OCI-LY1 (cell line): ENCODE measurements at regions not wholly inside any gene's neighbourhood (a gene's known extent, or its start where the extent isn't known, plus 50 kb on each side); places are given as distances from the start of the nearest gene placed in this dataset.

Source experiments
- H2AFZ ChIP-seq: fragments of 200-600 bp; sonication (generic), shearing (Covaris generic); 2 replicates; pipeline ENCODE4 v1.6.0; 2014; ENCODE audit warnings: antibody characterized with exemption, mild to moderate bottlenecking, low read length
- H3F3A ChIP-seq: fragments of 200-600 bp; sonication (generic), shearing (Covaris generic); 2 replicates; pipeline ENCODE4 v1.6.0; 2014; ENCODE audit warnings: mild to moderate bottlenecking, antibody characterized with exemption, low read length, moderate library complexity; ENCODE audit not compliant: insufficient read depth
- H3K27ac ChIP-seq: fragments of 200-600 bp; sonication (generic); 2 replicates; pipeline ENCODE4 v1.5.1; 2014; ENCODE audit warnings: low read length, mixed run types, mild to moderate bottlenecking, low read depth; ENCODE audit not compliant: poor library complexity, severe bottlenecking
- H3K27me3 ChIP-seq: fragments of 200-600 bp; sonication (generic); 2 replicates; pipeline ENCODE4 v1.6.0; 2014; ENCODE audit warnings: antibody characterized with exemption, mild to moderate bottlenecking, low read length, moderate library complexity; ENCODE audit not compliant: insufficient read depth
- H3K36me3 ChIP-seq: fragments of 200-600 bp; sonication (generic); 2 replicates; pipeline ENCODE4 v1.6.1; 2014; ENCODE audit warnings: mild to moderate bottlenecking, antibody characterized with exemption, low read length, moderate library complexity, mixed read lengths; ENCODE audit not compliant: insufficient read depth
- H3K4me1 ChIP-seq: fragments of 200-600 bp; sonication (generic); 2 replicates; pipeline ENCODE4 v1.5.1; 2014; ENCODE audit warnings: mild to moderate bottlenecking, low read length, moderate library complexity; ENCODE audit not compliant: insufficient read depth, severe bottlenecking
- H3K4me2 ChIP-seq: fragments of 200-600 bp; sonication (generic), shearing (Covaris generic); 2 replicates; pipeline ENCODE4 v1.6.1; 2014; ENCODE audit warnings: low read length
- H3K4me3 ChIP-seq: fragments of 200-600 bp; sonication (generic); 2 replicates; pipeline ENCODE4 v1.5.1; 2014; ENCODE audit warnings: low read length, low read depth, mild to moderate bottlenecking, mixed read lengths; ENCODE audit not compliant: poor library complexity, severe bottlenecking
- H3K79me2 ChIP-seq: fragments of 200-600 bp; shearing (Covaris generic); 2 replicates; pipeline ENCODE4 v1.6.1; 2016; ENCODE audit warnings: mixed run types, low read length, mixed read lengths; ENCODE audit not compliant: insufficient read depth
- H3K9ac ChIP-seq: fragments of 200-600 bp; sonication (generic), shearing (Covaris generic); 2 replicates; pipeline ENCODE4 v1.6.1; 2014; ENCODE audit warnings: mild to moderate bottlenecking, low read length, mixed read lengths
- H3K9me2 ChIP-seq: fragments of 200-600 bp; sonication (generic), shearing (Covaris generic); 2 replicates; pipeline ENCODE4 v1.6.1; 2014; ENCODE audit warnings: low read depth, mild to moderate bottlenecking, low read length, mixed read lengths
- H3K9me3 ChIP-seq: fragments of 200-600 bp; shearing (Covaris generic); 2 replicates; pipeline ENCODE4 v1.6.1; 2014; ENCODE audit warnings: low read length, mixed read lengths
- H4K20me1 ChIP-seq: fragments of 200-600 bp; sonication (generic), shearing (Covaris generic); 2 replicates; pipeline ENCODE4 v1.6.0; 2016; ENCODE audit warnings: mild to moderate bottlenecking, low read length; ENCODE audit not compliant: insufficient read depth
- EZH2 ChIP-seq: fragments of 200-600 bp; sonication (generic), shearing (Covaris generic); IDR thresholded peaks from 2 replicates; pipeline ENCODE4 v1.8.0; 2017; ENCODE audit warnings: borderline replicate concordance, mixed run types, mild to moderate bottlenecking, antibody characterized with exemption, low read length, moderate library complexity, mixed read lengths
- TF ChIP-seq, protein P1 (sequence below): fragments of 200-600 bp; sonication (generic), shearing (Covaris generic); IDR thresholded peaks from 2 replicates; pipeline ENCODE4 v1.5.1; 2017; ENCODE audit warnings: mild to moderate bottlenecking, antibody characterized with exemption, low read length, moderate library complexity, mixed read lengths

DNA sequence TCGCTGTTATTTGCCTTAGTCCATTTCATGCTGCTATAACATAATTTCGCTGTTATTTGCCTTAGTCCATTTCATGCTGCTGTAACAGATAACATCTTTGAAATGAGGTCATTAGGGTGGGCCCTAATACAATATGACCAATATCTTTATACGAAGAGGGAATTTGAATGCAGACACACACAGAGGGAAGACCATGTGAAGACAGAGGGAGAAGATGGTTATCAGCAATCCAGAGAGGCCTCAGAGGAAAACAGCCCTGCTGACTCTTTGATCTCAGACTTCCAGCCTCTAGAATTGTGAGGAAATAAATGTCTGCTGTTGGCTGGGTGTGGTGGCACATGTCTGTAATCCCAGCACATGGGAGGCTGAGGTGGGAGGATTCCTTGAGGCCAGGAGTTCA is 404.9 kb downstream of the TYW1 start:
- TF ChIP-seq EZH2 = no peak
- Histone ChIP-seq H3K36me3 (no peaks in the 10 kb centered on the region), H3K9ac (no peak overlapping the region)

DNA sequence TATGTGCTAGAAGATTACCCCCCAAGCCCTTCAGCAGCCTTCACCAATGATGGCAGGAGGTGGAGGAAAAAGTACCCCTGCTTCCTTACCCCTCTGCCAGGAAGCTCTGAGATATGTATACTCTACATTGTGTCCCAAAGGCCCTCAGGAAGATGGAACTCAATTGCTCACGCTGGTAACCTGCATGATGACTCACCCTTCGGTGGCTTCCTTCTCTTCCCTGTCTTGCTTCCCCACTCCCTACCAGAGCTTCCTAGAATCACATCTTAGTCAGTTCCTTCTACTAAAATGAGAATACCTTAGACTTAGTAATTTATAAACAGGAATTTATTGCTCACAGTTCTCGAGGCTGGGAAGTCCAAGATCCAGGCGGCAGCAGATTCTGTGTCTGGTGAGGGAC is 405.6 kb downstream of the TYW1 start:
- no peaks in the 10 kb centered on the region for H3K4me1 ChIP-seq
- H3K9me3 ChIP-seq = no peaks in the 10 kb centered on the region

More for the DNA sequence above, 404.9 kb downstream of the TYW1 start:
- no peaks in the 10 kb centered on the region for H3K9me3 ChIP-seq
- H3K9me2 ChIP-seq = no peaks in the 10 kb centered on the region
- H2AFZ ChIP-seq = no peak overlapping the region
- no peak overlapping the region for H3K4me2 ChIP-seq
- H4K20me1 ChIP-seq = no peaks in the 10 kb centered on the region
- H3F3A ChIP-seq = no peaks in the 10 kb centered on the region
- no peaks in the 10 kb centered on the region for H3K79me2 ChIP-seq
- H3K4me1 ChIP-seq = no peaks in the 10 kb centered on the region
- no peak overlapping the region for H3K27ac ChIP-seq
- no peak overlapping the region for H3K4me3 ChIP-seq
- no peaks in the 10 kb centered on the region for H3K27me3 ChIP-seq

DNA sequence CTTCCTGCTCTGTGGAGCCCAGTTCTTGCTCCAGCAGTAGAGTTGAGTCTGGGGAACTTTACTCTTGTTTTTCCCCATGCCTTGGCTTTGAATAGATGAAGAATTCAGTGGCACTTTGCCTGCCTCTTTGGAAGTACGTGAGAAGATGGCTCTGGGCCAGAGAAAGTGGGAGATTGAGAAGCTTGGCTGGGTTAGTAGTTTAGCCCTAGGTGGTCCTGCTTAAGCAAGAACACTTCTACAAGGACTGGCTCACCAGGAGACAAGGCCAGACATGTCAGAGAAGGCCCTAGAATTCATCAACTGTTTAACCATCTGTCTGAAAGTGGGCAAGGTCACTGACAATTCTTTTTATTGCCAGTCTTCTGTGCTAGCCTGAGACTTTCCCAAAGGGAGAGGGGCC is 410.3 kb downstream of the TYW1 start:
- Histone ChIP-seq H3K4me2 (no peak overlapping the region), H3F3A (no peaks in the 10 kb centered on the region), H4K20me1 (no peaks in the 10 kb centered on the region), H2AFZ (no peak overlapping the region), H3K4me1 (no peaks in the 10 kb centered on the region), H3K9me2 (no peaks in the 10 kb centered on the region), H3K9ac (no peak overlapping the region), H3K4me3 (no peak overlapping the region), H3K36me3 (no peaks in the 10 kb centered on the region), H3K9me3 (no peaks in the 10 kb centered on the region), H3K27me3 (no peaks in the 10 kb centered on the region), H3K79me2 (no peaks in the 10 kb centered on the region), H3K27ac (no peak overlapping the region)
- no peak for TF ChIP-seq EZH2
- TF ChIP-seq, protein P1, sequence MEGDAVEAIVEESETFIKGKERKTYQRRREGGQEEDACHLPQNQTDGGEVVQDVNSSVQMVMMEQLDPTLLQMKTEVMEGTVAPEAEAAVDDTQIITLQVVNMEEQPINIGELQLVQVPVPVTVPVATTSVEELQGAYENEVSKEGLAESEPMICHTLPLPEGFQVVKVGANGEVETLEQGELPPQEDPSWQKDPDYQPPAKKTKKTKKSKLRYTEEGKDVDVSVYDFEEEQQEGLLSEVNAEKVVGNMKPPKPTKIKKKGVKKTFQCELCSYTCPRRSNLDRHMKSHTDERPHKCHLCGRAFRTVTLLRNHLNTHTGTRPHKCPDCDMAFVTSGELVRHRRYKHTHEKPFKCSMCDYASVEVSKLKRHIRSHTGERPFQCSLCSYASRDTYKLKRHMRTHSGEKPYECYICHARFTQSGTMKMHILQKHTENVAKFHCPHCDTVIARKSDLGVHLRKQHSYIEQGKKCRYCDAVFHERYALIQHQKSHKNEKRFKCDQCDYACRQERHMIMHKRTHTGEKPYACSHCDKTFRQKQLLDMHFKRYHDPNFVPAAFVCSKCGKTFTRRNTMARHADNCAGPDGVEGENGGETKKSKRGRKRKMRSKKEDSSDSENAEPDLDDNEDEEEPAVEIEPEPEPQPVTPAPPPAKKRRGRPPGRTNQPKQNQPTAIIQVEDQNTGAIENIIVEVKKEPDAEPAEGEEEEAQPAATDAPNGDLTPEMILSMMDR = no peak

More for the DNA sequence above, 405.6 kb downstream of the TYW1 start:
- Histone ChIP-seq H3K4me2 (no peak overlapping the region), H2AFZ (no peak overlapping the region), H3K27me3 (no peaks in the 10 kb centered on the region), H3K9ac (no peak overlapping the region), H3K4me3 (no peak overlapping the region), H4K20me1 (no peaks in the 10 kb centered on the region), H3F3A (no peaks in the 10 kb centered on the region), H3K79me2 (no peaks in the 10 kb centered on the region), H3K36me3 (no peaks in the 10 kb centered on the region), H3K27ac (no peak overlapping the region), H3K9me2 (no peaks in the 10 kb centered on the region)
- TF ChIP-seq, protein P1 = no peak
- no peak for TF ChIP-seq EZH2

DNA sequence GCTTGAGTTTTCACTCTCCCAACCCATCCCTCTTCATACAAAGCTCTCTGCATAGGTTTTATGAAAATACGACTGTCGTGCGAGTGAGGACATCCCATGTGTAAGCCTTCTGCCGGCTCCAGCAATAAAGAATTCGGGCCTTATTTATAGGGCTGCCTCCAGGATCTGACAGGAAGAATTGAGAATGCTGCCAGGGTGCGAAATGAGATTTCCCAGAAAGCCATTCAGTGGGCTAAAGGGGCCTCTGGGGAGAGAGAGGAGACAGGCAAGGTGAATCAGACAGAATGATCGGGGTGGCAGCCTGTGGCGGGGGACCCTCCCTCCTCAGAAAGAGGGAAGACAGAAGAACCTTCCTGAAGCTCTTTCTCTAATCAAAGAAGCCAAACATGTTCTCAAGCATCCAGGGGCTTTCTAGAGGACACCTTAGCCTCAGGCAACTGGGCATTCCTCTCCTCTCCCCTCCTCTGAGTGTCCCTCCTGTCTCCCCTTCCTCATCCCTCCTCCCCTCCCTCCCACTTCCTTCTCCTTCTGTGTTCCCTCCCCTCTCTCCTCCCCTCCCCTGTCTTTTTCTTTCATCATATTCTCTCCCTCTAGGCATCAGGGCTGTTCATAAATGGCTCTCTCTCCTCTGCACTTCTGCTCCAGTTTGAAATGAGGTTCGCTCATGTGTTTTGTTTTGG is 410.9 kb downstream of the TYW1 start:
- H3K4me3 ChIP-seq = no peak overlapping the region
- H3K79me2 ChIP-seq = no peaks in the 10 kb centered on the region
- H3K36me3 ChIP-seq = no peaks in the 10 kb centered on the region
- no peaks in the 10 kb centered on the region for H3K27me3 ChIP-seq
- no peaks in the 10 kb centered on the region for H3K9me3 ChIP-seq
- no peak overlapping the region for H2AFZ ChIP-seq
- no peak for TF ChIP-seq EZH2
- TF ChIP-seq, protein P1 = no peak
- H4K20me1 ChIP-seq = no peaks in the 10 kb centered on the region
- no peak overlapping the region for H3K9ac ChIP-seq
- no peaks in the 10 kb centered on the region for H3K4me1 ChIP-seq
- H3F3A ChIP-seq = no peaks in the 10 kb centered on the region
- no peak overlapping the region for H3K4me2 ChIP-seq
- H3K9me2 ChIP-seq = no peaks in the 10 kb centered on the region
- H3K27ac ChIP-seq = no peak overlapping the region
